T-helper 2 cell (primary cell): ENCODE measurements at regions not wholly inside any gene's neighbourhood (a gene's known extent, or its start where the extent isn't known, plus 50 kb on each side); places are given as distances from the start of the nearest gene placed in this dataset.

Experiments used
- DNase-seq, 5 experiments: peaks; one replicate each; pipeline versions ENCODE4 v3.0.0 to v3.0.0-alpha.2; 2012 to 2022

- DNase-seq, result no peak
These were observed 88.4 kb upstream of the PROX1 start for GRCh38 chr1:213899413-213899812.

GRCh38 chr1:213905344-213905743 lies 82.4 kb upstream of the PROX1 start:
- no peak for DNase-seq

GRCh38 chr1:213908521-213908920 lies 79.3 kb upstream of the PROX1 start:
- no peak for DNase-seq

- DNase-seq, result no peak
These were observed 73.4 kb upstream of the PROX1 start for GRCh38 chr1:213914392-213914791.

GRCh38 chr1:213921311-213921710 lies 66.5 kb upstream of the PROX1 start:
- DNase-seq, result no peak

GRCh38 chr1:213921712-213922111 lies 66.1 kb upstream of the PROX1 start:
- no peak for DNase-seq

GRCh38 chr1:213925531-213926182 lies 62.1 kb upstream of the PROX1 start:
- no peak for DNase-seq

GRCh38 chr1:213927846-213928245 lies 59.9 kb upstream of the PROX1 start:
- no peak for DNase-seq

- no peak for DNase-seq
These were observed 58.4 kb upstream of the PROX1 start for GRCh38 chr1:213929398-213929797.

- no peak for DNase-seq
These were observed 55.9 kb upstream of the PROX1 start for GRCh38 chr1:213931836-213932235.

GRCh38 chr1:213933336-213933735 lies 54.4 kb upstream of the PROX1 start:
- DNase-seq, result no peak

GRCh38 chr1:213934649-213935048 lies 53.1 kb upstream of the PROX1 start:
- DNase-seq, result no peak

- no peak for DNase-seq
These were observed 51.2 kb upstream of the PROX1 start for GRCh38 chr1:213936571-213936970.
